OCI-LY3 (cell line): ENCODE measurements at regions not wholly inside any gene's neighbourhood (a gene's known extent, or its start where the extent isn't known, plus 50 kb on each side); places are given as distances from the start of the nearest gene placed in this dataset.

ENCODE experiments used
- EZH2phosphoT487 ChIP-seq: fragments of 200-600 bp; shearing (Covaris generic); IDR thresholded peaks from 2 replicates; pipeline ENCODE4 v1.6.1; 2018; ENCODE audit warnings: antibody characterized with exemption, mixed run types, low read depth
- TF ChIP-seq, protein P1 (sequence below): fragments of 200-600, 300-600 bp; sonication (generic); IDR thresholded peaks from 2 replicates; pipeline ENCODE4 v1.5.1; 2014; ENCODE audit warnings: antibody characterized with exemption, low read length, low read depth

DNA sequence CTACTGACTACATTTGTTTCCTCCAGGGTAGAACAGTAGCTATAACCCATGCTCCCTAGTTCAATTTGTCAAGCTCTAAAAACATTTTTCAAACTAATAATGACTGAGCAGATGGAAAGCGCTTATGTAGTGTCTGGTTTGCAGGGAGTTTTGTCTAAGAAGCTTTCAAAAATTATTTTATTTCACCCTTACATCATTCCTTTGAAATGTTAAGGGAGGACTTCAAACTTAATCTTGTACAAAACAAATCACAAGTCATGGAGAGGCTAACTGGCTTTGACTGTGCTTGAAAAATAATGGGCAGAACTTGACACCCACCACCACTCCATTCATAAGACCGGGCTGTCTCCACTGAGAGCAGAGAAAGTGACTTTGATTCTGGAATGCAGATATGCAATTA, 153.4 kb upstream of the QRFPR start:
- TF ChIP-seq, protein P1, sequence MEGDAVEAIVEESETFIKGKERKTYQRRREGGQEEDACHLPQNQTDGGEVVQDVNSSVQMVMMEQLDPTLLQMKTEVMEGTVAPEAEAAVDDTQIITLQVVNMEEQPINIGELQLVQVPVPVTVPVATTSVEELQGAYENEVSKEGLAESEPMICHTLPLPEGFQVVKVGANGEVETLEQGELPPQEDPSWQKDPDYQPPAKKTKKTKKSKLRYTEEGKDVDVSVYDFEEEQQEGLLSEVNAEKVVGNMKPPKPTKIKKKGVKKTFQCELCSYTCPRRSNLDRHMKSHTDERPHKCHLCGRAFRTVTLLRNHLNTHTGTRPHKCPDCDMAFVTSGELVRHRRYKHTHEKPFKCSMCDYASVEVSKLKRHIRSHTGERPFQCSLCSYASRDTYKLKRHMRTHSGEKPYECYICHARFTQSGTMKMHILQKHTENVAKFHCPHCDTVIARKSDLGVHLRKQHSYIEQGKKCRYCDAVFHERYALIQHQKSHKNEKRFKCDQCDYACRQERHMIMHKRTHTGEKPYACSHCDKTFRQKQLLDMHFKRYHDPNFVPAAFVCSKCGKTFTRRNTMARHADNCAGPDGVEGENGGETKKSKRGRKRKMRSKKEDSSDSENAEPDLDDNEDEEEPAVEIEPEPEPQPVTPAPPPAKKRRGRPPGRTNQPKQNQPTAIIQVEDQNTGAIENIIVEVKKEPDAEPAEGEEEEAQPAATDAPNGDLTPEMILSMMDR: no peak
- TF ChIP-seq EZH2phosphoT487: no peak
